NCI-H1930 (cell line): ENCODE measurements at regions not wholly inside any gene's neighbourhood (a gene's known extent, or its start where the extent isn't known, plus 50 kb on each side); places are given as distances from the start of the nearest gene placed in this dataset.

Experiments used
- DNase-seq, 2 experiments: peaks; one replicate each; lab custom pipeline; 2025; lab: John Stamatoyannopoulos, UW

- no peak for DNase-seq
These were observed 1224.2 kb upstream of the GJE1 start for GRCh38 chr6:140908505-140908904.

DNA sequence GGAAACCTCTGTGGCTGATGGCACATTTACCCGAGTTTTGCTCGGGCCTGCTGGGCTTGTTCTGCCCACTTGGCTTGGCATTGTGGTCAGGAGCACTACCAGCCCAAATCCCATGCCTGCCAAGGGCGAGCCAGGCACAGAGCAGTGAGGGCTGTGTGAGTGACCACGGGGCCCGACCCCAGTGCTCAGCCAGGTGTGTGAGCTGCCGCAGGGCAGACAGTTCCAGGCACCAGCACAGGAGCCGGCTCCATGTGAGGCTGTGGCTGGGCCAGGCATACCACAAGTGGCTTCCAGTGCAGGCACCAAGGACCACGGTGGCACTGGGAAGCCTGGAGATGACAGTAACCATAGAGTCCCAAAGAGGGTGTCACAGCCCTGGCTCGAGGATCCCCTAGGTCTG, 1225.5 kb upstream of the GJE1 start:
- DNase-seq, result no peak

DNA sequence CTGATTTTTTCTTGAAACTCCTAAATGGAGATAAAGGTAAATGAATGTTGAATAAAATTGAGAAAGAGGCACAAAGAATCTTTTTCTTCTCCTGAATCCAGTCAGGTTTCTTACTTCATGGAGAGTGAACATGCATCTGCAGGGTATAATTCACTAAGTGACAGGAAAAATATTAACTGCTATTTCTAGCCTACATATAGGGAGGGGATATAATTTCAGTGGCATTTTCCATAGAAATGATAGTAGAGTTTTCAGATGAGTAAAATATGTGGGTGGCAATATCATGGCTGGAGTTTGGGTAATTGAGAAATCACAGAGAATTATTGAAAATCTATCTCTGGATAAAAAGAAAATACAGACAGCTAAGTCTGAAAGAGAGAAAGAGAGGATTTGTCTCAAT, 1227.0 kb upstream of the GJE1 start:
- DNase-seq, result no peak

DNA sequence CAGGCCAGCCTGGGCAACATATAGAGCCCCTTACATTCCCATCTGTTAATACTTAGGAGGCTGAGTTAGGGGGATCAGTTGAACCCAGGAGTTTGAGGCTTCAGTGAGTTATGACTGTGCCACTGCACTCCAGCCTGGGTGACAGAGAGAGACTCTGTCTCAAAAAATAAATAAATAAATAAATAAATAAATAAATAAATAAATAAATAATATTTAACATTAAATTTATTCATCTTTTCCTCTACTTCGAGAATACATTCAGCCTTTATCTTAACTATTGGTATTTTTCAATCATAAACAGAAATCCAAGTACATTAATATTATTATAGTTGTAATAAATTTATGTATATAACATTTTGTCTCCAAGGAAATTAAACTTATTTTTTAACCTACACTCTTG, 1227.7 kb upstream of the GJE1 start:
- DNase-seq, result no peak

- no peak for DNase-seq
These were observed 1234.7 kb upstream of the GJE1 start for GRCh38 chr6:140897804-140898573.

DNA sequence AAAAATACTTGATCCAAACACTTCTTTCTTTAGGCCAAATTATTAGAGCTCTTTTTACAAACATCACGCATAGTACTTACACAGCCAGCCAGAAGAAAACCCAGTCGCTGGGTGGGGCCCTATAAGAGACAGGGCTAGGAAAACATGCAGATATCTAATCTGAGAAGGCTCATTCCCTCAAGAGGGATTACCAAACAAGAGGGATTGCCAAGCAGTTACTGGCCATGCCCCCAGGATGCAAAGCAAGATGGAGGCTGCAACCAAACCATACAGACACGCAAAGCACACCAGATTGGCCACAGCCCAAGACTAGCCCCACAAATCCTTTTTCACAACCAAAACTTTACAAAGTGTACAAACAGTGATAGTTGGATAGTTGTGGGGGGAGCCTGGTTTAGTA, 1235.4 kb upstream of the GJE1 start:
- no peak for DNase-seq

GRCh38 chr6:140893432-140893831, 1239.3 kb upstream of the GJE1 start:
- DNase-seq, result no peak

DNA sequence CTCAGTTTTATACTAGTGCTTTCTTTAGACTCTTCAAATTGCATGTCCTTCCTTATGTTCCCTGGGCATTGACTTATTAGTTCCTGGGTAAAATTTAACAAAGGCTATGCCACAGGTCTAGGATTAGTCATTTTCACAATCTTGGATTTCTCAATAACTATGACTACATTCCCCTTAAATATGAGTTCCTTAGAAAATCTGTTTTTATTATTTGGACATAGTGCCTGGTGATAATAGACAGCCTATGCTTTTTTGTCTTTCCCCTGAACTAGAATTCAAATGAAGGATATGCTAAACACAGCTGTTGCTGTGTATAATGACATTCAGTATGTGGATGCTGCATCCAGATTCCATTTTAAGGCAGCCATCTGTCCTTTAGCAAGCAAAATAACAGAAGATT, 1252.8 kb upstream of the GJE1 start:
- no peak for DNase-seq

- DNase-seq, result no peak
These were observed 1258.7 kb upstream of the GJE1 start for GRCh38 chr6:140874066-140874465.

- no peak for DNase-seq
These were observed 1259.8 kb upstream of the GJE1 start for GRCh38 chr6:140872885-140873284.

- no peak for DNase-seq
These were observed 1260.8 kb upstream of the GJE1 start for GRCh38 chr6:140871911-140872310.

GRCh38 chr6:140867336-140867735, 1265.4 kb upstream of the GJE1 start:
- DNase-seq, result no peak

DNA sequence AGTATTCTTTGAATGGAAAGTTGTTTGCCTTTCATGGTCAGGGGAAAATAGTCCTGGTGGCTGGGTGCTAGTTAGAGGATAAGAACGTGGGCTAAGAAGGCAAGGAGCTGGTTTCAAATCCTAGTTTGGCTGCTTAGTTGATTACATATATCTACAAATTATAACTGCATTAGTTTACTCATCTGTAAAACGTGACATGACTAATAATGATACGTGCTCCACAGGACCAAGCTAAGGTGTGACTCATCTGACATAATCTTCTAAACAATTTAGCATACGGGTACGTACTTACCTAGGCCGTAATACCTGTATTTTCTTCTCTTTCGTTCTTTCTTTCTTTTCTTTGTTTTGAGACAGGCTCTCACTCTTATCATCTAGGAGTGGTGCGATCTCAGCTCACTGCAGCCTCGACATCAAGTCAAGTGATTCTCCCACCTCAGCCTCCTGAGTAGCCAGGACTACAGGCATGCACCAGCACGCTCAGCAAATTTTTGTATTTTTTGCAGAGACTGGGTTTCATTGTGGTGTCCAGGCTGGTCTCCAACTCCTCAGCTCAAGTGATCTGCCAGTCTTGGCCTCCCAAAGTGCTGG, 1274.2 kb upstream of the GJE1 start:
- DNase-seq, result no peak

DNA sequence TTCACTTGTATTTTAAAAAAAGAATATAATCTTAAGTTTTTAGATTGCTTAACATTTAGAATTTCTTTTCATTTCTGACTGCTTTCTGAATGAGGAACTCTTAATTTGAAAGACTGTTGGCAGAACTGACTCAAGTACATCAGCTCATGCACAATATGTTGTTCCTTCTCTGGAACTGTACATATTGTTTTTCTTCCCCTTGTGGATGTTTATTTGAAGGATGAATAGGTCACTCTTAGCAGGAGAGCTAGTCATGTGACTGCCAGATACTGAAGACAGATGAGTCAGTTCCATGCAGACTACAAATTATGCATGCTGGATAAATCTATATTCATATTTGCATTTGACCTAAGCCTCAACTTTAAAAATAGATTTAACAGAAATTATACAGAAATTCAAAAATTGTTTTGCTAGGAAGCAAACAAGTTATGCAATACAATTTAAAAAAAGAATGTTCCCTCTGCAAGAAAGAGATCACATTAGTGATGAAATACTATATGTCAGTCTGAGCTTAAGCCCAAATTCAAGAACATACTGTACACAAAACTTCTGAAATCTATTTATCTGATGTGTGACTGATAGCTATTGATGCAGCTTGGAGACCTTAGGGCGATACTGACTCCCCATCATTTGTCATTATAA, 1274.9 kb upstream of the GJE1 start:
- no peak for DNase-seq

DNA sequence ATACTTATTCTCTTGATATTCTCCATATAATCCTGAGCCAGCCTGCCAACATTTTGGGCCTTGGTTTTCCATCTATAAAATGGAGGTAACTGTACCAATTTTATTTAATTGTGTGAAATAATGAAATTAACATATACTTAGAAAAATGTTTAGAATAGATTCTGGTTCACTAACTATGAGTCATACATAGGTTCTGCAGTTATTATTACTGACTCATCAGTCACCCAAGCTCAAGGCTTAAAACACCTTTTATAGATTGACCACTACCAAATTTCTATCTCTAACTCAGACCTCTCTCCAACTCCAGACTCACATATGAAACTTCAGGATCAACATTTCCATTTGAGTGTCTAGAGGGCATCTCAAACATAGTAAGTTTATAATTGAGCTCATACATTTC, 1277.2 kb upstream of the GJE1 start:
- no peak for DNase-seq

GRCh38 chr6:140854318-140854717, 1278.4 kb upstream of the GJE1 start:
- DNase-seq, result no peak

GRCh38 chr6:140850438-140850837, 1282.3 kb upstream of the GJE1 start:
- DNase-seq, result no peak

GRCh38 chr6:140849456-140849855, 1283.3 kb upstream of the GJE1 start:
- no peak for DNase-seq

DNA sequence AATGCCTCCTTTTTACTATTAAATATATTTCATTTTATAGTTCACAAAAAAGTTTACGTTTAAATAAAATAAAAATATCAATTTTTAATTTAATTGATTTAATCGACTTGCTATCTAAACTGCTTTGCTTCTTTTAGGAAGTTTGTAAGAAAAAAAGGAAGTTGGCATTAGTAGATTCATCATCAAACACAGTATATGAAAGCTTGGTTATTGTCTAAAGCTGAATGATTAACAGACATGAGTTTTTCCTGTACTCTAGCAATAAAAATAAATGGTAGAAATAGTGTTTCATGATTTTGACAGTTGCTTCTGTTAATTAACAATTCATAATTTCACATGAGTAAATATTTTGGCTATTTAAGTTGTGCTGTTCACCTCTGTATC, 1285.5 kb upstream of the GJE1 start:
- no peak for DNase-seq

GRCh38 chr6:140846503-140847261, 1286.0 kb upstream of the GJE1 start:
- no peak for DNase-seq

DNA sequence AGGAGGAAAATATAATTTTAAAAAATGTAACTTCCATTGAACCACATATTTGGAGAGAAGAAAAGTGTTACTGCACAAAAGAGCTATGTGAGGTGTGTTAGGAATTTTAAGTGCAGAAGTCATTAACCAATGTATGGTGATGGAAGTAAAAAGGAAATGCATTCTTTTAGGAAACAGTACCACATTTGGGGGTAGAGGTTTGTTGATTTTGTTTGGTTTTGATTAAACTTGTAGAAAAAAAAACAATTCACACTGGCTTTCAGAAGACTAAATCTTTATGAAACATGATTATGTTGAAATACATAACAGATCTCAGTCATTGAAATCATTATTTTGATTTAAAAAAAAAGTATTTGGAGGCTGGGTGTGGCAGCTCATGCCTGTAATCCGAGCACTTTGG, 1287.0 kb upstream of the GJE1 start:
- no peak for DNase-seq

DNA sequence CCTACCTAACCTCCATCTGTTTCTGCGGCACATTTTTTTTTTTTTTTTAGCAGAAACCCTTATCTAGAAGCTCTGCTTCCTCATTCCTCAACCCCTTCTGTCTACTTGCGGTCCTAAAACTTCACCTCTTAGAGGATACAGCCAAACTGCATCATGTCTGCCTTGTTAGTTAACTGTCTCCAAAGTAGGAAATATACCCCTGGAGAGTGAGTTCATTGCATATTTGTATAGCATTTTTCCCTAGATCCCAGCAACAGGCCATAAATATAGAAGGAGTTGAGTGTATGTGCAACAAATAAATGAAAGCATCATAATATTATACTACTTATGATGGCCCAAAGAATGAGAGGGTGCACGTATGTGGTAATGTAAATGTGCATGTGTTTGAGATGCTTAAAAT, 1288.6 kb upstream of the GJE1 start:
- DNase-seq, result no peak

GRCh38 chr6:140833408-140833807, 1299.3 kb upstream of the GJE1 start:
- no peak for DNase-seq
